Fibroblast of mammary gland (primary cell): ENCODE measurements at regions not wholly inside any gene's neighbourhood (a gene's known extent, or its start where the extent isn't known, plus 50 kb on each side); places are given as distances from the start of the nearest gene placed in this dataset.
A peak's percentile ranks its signal among the peaks of the same experiment; 100 is the strongest.

Experiments used
- DNase-seq: peaks from one replicate; pipeline ENCODE4 v3.0.0-alpha.2; 2010; ENCODE audit warnings: low read depth
- H3K4me3 ChIP-seq: 2 replicates; pipeline ENCODE4 v1.5.1; 2011; ENCODE audit warnings: low read depth, mild to moderate bottlenecking, low read length, moderate library complexity; ENCODE audit not compliant: control insufficient read depth
- TF ChIP-seq, protein P1 (sequence below): conservative IDR thresholded peaks from 2 replicates; pipeline ENCODE4 v1.5.1; 2011; ENCODE audit warnings: low read depth, low read length, inconsistent platforms; ENCODE audit not compliant: control insufficient read depth, insufficient read depth

DNA sequence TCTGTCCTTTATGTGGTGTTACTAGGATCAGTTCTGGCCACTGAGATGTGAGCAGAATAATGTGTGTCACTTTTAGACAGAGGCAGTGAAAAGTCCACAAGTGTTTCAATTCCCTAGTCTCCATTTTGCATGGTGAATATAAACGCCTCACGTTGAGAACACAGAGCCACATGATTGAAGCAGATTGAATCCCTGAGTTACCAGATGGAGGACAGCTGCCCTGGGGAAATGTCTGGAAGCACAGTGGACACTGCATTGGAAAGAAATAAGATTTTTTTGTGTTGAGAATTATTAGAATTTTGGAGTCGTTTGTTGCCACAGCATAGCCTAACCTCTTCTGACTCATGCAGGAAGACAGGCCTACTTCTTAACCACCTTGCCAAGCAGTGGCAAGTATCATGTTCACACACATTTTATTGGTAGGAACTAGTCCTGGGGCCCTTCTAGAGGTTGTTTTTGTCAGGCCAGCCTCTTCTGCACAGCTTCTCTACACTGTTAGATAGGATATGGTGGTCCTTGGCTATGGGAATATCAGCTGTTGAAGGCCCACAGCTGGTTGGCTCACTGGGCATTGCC, 188.6 kb downstream of the TMEM182 start:
- TF ChIP-seq, protein P1, sequence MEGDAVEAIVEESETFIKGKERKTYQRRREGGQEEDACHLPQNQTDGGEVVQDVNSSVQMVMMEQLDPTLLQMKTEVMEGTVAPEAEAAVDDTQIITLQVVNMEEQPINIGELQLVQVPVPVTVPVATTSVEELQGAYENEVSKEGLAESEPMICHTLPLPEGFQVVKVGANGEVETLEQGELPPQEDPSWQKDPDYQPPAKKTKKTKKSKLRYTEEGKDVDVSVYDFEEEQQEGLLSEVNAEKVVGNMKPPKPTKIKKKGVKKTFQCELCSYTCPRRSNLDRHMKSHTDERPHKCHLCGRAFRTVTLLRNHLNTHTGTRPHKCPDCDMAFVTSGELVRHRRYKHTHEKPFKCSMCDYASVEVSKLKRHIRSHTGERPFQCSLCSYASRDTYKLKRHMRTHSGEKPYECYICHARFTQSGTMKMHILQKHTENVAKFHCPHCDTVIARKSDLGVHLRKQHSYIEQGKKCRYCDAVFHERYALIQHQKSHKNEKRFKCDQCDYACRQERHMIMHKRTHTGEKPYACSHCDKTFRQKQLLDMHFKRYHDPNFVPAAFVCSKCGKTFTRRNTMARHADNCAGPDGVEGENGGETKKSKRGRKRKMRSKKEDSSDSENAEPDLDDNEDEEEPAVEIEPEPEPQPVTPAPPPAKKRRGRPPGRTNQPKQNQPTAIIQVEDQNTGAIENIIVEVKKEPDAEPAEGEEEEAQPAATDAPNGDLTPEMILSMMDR: no peak
- no peak for DNase-seq
- H3K4me3 ChIP-seq: no peak overlapping the region

DNA sequence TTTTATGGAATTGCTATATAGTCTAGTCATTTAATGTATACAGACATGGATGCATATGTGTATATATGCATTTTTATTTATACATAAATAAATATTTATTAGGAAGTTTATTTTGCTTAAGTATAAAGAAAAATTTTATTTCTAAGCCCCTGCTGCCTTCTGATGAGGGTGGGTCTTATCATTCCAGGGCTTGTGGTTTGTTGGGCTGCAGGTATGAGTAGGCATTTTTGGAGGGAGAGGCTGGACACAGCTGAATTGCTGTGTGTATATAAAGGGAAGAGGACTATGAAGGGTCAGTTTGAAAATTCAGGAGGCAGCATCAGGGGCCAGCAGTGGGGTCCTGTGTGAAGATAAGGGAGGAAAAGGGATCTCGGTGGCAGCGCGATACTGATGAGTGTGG, 189.4 kb downstream of the TMEM182 start:
- TF ChIP-seq, protein P1: no peak

DNA sequence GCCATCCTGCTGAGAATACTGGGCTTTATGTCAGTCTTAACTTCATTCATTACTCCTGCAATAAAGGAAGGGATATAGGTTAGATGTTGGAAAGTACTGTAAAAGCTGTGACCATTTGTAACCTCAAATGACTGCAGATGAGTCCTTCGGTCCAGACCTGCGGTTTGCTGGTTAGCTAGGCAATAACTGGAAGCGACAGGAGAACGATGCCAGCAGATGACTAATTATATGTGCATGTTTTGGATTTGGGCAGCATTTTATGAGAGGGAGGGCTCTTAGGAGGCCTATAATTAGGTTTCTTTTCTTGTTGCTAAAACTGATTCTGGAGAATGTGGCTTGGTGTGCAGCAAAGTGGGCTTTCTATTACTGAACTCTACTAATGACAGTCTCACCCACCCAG, 205.6 kb downstream of the TMEM182 start:
- TF ChIP-seq, protein P1: no peak
- peak; percentile 51 for DNase-seq
- H3K4me3 ChIP-seq: no peak overlapping the region

More for the DNA sequence above, 189.4 kb downstream of the TMEM182 start:
- H3K4me3 ChIP-seq: no peak overlapping the region
- DNase-seq: no peak

DNA sequence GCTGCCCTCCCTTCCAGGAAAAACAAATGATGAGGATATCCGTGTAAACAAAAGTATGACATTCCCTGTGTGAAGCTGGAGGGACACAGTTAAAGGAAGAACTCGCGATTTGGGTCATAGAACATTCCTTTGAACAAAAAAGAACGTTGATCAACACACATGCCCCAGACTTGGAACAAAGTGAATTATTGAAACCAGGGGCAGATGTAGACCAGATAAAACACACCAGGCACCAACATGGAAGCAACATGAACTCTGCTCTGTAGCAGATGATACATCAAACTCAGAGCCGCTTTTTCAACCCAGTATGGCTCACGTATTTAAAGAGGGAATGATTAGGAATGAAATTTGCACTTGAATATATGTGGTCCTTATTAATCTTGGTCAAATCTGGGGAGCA, 206.5 kb downstream of the TMEM182 start:
- TF ChIP-seq, protein P1: no peak
- DNase-seq: no peak
- H3K4me3 ChIP-seq: no peak overlapping the region

DNA sequence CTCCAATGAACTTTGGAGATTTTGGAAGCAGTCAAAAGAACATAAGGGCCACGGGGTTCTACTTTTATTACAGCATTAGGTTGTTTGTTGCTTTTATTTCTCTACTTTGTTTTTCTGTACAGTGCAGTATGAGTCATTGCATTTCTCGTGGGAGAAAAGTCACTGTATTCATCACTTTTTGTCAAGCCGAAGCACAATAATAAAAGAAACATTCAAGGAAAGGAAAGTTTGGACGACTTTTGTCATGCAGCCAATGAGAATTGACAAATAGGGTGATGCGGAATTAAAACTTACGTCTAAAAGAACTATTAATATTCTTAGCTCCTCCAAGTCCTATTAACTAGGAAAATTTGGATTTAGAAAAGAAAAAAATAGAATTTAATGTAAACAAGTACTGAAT, 209.9 kb downstream of the TMEM182 start:
- TF ChIP-seq, protein P1: no peak
- DNase-seq: peak; percentile 6

DNA sequence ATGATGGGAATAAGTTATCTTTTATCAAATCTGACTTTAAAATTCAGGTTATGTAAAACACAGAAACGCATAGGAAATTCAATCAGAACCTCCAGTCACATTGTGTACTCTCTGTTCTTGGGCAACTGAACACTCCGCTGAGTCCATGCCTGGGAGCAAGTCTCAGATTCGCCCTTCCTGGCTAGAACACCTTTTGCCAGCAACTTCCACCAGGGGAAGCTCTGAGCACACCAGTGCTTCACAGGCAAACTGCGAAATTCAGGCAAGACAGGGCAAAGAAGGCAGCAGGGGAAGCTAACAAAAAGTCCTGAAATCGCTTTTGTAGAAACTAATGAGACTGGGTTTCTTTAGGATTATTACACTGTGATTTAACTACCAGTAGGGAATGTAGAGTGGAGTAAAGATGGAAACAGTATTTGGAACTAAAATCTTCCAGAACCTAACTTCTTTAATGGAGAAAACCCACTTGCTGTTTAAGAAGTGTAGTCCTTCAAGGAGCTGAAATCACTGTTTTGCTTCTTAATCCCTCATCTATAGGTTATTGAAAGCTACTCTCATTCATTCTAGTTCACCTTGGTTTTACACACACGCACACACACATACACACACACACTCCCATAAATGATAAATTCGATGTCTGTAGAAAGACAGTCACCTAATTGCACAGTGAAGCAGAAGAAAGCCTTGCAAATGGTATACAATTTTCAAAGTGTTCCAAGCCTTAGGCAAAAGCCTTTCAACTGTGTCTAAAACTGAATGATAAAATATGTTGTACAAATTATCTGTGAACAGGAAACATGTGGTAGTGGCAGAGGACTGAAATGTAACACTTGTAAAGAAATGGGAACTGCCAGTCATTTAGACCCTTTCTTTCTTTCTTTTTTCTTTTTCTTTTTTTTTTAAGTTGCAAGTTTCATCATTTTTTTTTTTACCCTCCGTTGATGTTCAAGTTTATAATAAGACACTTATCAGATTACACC, 214.5 kb downstream of the TMEM182 start:
- no peak overlapping the region for H3K4me3 ChIP-seq
- TF ChIP-seq, protein P1: peak; percentile 26
- DNase-seq: peak; percentile 8

More for the DNA sequence above, 209.9 kb downstream of the TMEM182 start:
- no peak overlapping the region for H3K4me3 ChIP-seq
